DMS53 treated with DMSO at 0.1 percent for 48 hours (cell line): ENCODE measurements at regions not wholly inside any gene's neighbourhood (a gene's known extent, or its start where the extent isn't known, plus 50 kb on each side); places are given as distances from the start of the nearest gene placed in this dataset.
"Not testable (repeated sequence)": the region's sequence is repeated elsewhere in the genome, so short reads cannot be mapped to it uniquely, and the experiment has no call there.

ENCODE experiments used
- DNase-seq: peaks from one replicate; lab custom pipeline; 2025; ENCODE audit not compliant: unreplicated experiment; lab: John Stamatoyannopoulos, UW

GRCh38 chr1:121050097-121050496 lies 134.0 kb downstream of the FAM72B start:
- not testable (repeated sequence) for DNase-seq

- DNase-seq = not testable (repeated sequence)
Observed at GRCh38 chr1:121051161-121051790, 132.9 kb downstream of the FAM72B start.

GRCh38 chr1:121052081-121052660 lies 132.0 kb downstream of the FAM72B start:
- DNase-seq = not testable (repeated sequence)

DNA sequence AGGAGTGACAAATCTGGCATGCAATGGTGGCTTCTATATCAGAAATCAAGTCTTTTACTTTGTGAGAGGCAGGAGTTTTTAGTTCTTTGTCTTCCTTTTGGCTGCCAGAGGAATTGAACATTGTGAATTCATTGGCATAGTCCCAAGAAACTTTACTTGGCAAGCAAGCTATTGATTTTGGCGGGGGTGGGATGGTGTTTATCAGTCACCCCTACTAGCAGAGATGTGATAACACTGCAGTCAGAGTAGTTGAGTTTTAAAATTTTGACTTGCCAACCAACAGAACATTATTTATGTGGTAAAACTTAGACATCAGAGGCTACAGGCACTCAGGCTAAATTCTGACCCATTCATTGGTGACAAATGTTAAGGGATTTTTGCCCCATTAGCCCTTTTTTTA lies 129.2 kb downstream of the FAM72B start:
- not testable (repeated sequence) for DNase-seq

- DNase-seq = not testable (repeated sequence)
Observed at GRCh38 chr1:121066925-121067324, 117.2 kb downstream of the FAM72B start.

GRCh38 chr1:121068738-121069499 lies 115.2 kb downstream of the FAM72B start:
- not testable (repeated sequence) for DNase-seq

GRCh38 chr1:121073852-121074251 lies 110.3 kb downstream of the FAM72B start:
- DNase-seq = not testable (repeated sequence)

DNA sequence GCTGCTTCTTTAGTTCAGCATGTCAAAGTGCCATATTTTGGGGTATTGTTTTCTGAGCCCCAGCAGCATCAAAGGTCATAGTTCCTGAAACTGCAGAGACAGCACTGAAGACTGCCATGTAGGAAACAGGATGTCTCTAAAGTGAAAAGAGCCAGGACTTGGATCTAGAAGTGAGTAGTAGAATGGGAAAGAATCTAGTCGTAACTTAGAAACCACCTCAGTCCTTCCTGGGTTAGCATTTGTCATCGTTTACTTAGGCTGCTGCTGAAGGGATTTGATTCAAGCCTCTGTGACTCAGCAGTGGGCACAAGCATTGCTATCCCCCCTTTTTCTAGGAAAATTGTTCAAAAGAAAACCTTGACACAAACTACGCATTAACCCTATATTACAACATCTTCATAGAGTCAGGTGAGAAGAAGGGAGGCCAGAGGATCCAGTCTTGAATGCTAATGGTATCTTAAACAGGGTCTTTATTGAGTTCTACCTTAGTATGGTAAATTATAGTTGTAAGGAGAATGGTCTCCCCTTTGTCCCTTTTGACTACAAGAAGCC lies 108.8 kb downstream of the FAM72B start:
- DNase-seq = not testable (repeated sequence)

GRCh38 chr1:121076674-121077073 lies 107.5 kb downstream of the FAM72B start:
- DNase-seq = not testable (repeated sequence)

DNA sequence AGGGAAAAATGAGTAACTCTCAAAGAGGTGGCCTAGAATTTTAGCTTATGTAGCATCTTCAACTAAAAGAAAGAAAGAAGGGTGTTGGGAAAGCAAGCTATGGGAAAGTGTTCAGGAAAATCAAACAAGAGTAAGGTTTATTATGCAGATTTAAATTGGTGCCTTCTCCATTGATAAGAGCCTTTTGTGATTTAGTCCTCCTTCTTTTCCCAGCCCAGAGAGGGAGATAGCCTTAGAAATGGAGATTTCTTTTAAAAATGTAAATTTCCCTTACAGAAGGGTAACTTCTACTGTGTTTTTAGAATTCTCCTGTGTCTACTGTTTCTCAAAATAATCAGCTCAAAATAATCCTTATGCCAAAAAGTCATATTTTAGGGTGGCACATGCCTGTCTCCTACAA lies 104.5 kb downstream of the FAM72B start:
- not testable (repeated sequence) for DNase-seq

GRCh38 chr1:121080197-121080903 lies 103.8 kb downstream of the FAM72B start:
- not testable (repeated sequence) for DNase-seq

DNA sequence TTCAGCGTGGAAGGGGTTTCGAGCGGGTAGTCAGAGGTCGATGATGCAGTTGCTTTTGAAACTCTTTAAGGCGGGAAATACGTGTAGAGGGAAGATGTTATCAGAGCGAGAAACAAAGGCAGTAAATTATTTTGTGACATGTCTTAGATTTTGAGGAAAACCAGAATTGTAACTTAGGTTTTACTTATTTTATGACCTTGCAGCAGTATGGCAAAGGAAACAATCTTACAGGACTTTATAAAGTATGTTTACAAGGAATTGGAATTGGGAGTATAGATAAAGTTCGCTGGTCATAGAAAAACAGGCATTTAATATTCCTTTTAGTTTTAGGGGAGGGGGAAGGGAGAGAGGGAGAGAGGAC lies 103.3 kb downstream of the FAM72B start:
- DNase-seq = not testable (repeated sequence)

DNA sequence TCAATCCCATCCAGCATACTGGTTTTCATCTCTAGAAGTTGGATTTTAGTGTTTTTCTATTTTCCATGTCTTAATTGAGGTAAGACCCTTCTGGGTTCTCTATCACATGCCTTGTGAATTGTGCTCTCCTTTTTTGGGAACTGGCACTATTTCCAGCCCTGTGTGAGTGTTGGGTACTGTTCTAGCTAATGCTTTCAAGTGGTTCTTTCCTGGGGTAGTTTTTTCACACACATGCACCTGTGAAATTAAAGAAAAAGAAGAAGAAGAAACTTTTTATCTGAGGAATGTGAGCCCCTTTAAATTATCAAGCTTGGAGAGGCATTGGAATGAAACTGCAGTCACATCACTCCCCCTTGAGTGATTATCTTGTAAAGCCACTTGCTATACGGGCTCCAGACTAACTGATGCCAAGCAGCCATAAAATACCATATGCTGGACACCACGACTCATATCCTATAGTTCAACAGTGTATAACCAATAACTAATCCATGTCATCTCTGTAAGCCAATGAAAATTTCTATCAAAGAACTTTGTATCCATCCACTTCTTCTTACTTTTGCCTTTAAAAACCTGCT lies 102.4 kb downstream of the FAM72B start:
- not testable (repeated sequence) for DNase-seq

GRCh38 chr1:121082995-121083394 lies 101.1 kb downstream of the FAM72B start:
- not testable (repeated sequence) for DNase-seq

- DNase-seq = not testable (repeated sequence)
Observed at GRCh38 chr1:121086249-121086648, 97.9 kb downstream of the FAM72B start.

DNA sequence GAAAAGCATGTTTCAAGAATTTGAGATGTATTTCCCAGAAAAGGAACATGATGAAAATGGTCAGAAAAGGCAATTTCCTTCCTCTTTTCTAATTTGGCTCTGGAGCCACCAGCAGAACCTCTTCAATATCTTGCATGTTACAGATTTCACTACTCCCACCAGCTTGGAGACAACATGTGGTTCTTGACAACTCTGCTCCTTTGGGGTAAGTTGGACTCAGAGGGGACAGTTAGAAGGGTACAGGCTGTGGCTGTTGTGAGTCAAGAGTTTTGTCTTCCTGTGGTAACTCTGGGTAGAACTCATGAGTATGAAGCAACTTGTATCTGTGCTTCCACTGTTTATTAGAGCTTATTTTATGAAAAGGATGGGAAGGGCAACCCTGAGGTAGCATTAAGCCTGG lies 96.9 kb downstream of the FAM72B start:
- not testable (repeated sequence) for DNase-seq

GRCh38 chr1:121088568-121088967 lies 95.6 kb downstream of the FAM72B start:
- DNase-seq = not testable (repeated sequence)

DNA sequence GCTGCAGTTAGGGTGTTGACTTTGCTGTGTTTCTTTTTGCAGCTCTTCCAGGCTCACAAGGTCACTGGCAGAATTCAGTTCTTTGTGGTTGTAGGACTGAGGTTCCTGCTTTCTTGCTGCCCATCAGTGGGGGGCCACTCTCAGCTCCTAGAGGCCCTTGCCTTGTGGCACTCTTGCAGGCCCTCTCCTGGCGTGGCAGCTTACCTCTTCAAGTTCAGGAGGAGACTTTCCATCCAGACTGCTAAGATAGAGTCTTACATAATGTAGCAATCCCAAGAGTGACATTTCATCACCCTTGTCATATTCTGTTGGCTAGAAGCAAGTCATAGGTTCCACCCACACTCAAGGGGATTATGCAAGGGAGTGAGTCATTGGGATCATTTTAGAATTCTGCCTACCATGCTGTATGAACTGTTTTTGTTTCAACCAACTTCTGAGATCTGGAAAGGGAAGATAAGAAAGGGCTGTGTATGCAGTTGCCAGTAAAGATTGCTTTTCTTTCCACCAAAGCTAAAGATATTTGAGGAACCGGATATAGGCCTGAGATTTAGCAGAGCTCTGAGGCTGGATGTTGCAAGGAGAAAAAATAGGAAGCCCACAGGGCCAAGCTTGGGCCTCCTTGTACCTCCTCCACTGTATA lies 91.7 kb downstream of the FAM72B start:
- DNase-seq = not testable (repeated sequence)

DNA sequence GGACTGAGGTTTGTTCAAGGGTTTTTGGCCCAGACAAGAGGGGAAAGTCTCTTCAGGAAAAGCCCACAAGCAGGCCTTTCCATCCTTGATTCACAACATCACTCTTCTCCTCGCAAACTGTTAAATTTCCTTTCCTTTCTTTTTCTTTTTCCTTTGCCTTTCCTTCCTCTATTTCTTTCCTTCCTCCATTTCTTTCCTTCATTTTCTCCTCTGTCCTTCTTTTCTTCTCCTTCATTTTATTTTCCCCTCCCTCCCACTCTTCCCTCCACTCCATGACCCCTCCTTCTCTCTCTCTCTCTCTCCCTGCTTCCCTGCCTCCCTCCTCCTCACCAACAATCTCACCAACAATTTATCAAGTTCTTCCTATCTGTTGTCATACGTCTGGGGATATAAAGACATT lies 89.1 kb downstream of the FAM72B start:
- DNase-seq = not testable (repeated sequence)
